Ovary (tissue), 7 donors: ENCODE measurements at regions not wholly inside any gene's neighbourhood (a gene's known extent, or its start where the extent isn't known, plus 50 kb on each side); places are given as distances from the start of the nearest gene placed in this dataset.

Source experiments
- DNase-seq, 5 donors: peaks; one replicate each; pipeline ENCODE4 v3.0.0-alpha.2; 2019 to 2020
- H3K27ac ChIP-seq, 2 donors: fragments of 200-600 bp; one replicate each; pipeline versions ENCODE4 v1.5.1 to v1.8.0; 2019 to 2022
- H3K27me3 ChIP-seq: fragments of 200-600 bp; one replicate; pipeline ENCODE4 v1.8.0; 2022
- H3K36me3 ChIP-seq: fragments of 200-600 bp; sonication (generic); one replicate; pipeline ENCODE4 v1.5.1; 2019
- H3K4me1 ChIP-seq: one replicate; pipeline ENCODE4 v1.8.1; 2013; ENCODE audit warnings: mild to moderate bottlenecking, moderate library complexity; ENCODE audit not compliant: insufficient read depth
- H3K4me3 ChIP-seq: fragments of 200-600 bp; sonication (generic); one replicate; pipeline ENCODE4 v1.5.1; 2017
- H3K9me3 ChIP-seq, 2 donors: fragments of 200-600 bp in 1 of 2; sonication (generic) in 1 of 2; one replicate each; pipeline versions ENCODE4 v1.5.1 to v1.8.1; 2013 to 2019; ENCODE audit warnings: mild to moderate bottlenecking in 1 of 2, moderate library complexity in 1 of 2
- EP300 ChIP-seq: sonication (generic); formaldehyde crosslinking; IDR thresholded peaks from one replicate; pipeline ENCODE4 v1.6.1; 2017; ENCODE audit warnings: antibody characterized with exemption
- POLR2A ChIP-seq: fragments of 450-650 bp; IDR thresholded peaks from one replicate; pipeline ENCODE4 v1.6.1; 2017; ENCODE audit warnings: antibody characterized with exemption, mild to moderate bottlenecking, moderate library complexity
- WGBS, 3 donors: extraction: QIAGEN DNeasy Blood & Tissue Kit in 1 of 3; methylation state at CpG; one replicate each; pipeline versions ENCODE4 v1.1.5 to v1.1.7; 2013 to 2017; 5-methylcytosine and 5-hydroxymethylcytosine counted together
- intact Hi-C, 4 donors: fragments of 100-400 bp; cut with DNase I; formaldehyde crosslinking; loops; one replicate each; pipeline versions ENCODE4 v1.11.0 to v1.15.1; 2022 to 2023
- TF ChIP-seq, protein P1 (sequence below), 3 donors: fragments of 450-650 bp in 2 of 3; fragments of 200-600 bp in 1 of 3; IDR thresholded peaks; one replicate each; pipeline versions ENCODE4 v1.5.1 to v1.8.0; 2016 to 2022; ENCODE audit warnings: antibody characterized with exemption in 3 of 3, mild to moderate bottlenecking in 1 of 3
- donor health status: DM: no; HTN: no; CAD: no; lungs with moderate emphysema.
- donor health status: DM: no; HTN: no; CAD: no.
- donor health status: Bipolar disorder and iron deficiency.
- donor health status: DM: no; HTN: no; CAD: no.
- donor health status: DM: yes; HTN: yes; CAD: no.

DNA sequence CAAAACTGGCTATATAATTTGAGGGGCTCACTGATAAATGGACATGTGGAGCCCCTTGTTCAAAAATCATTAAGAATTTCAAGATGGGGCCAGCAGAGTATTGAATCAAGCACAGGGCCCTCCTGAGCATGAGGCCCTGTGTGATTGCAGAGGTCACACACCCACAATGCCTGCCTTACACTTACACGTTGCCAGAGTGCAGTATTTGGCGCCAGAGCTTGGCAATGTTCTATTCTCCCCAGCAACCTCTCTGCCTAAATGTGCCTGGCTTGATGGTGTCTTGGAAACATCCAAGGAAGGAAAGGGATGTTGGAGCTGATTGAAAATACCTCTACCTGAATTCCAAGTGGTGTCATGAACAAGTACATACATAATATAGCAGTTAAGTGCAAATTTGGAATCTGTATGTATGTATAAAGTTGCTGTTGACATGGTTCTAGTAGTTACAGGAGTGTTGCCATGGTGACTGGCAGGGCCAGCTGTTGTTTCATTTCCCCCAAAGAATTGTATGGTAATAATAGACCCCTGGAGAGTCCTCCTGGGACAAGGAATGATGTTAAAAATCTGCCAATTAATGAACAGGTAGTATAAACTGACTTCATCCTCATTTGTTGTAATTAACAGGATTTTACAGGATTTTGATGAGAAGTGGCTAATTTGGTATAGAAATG, 205.7 kb upstream of the NAV2 start:
- intact Hi-C loops: no loop called here
- no peak for DNase-seq
- no peak overlapping the region for H3K27ac ChIP-seq
- H3K27me3 ChIP-seq: no peaks in the 10 kb centered on the region
- whole genome bisulfite sequencing, 3 donors: 64 to 68% (median 67%) methylated on average over 2 of the region's 2 CpGs
- H3K9me3 ChIP-seq: no peaks in the 10 kb centered on the region
- no peak overlapping the region for H3K4me3 ChIP-seq
- TF ChIP-seq EP300: no peak
- TF ChIP-seq POLR2A: no peak
- TF ChIP-seq, protein P1, sequence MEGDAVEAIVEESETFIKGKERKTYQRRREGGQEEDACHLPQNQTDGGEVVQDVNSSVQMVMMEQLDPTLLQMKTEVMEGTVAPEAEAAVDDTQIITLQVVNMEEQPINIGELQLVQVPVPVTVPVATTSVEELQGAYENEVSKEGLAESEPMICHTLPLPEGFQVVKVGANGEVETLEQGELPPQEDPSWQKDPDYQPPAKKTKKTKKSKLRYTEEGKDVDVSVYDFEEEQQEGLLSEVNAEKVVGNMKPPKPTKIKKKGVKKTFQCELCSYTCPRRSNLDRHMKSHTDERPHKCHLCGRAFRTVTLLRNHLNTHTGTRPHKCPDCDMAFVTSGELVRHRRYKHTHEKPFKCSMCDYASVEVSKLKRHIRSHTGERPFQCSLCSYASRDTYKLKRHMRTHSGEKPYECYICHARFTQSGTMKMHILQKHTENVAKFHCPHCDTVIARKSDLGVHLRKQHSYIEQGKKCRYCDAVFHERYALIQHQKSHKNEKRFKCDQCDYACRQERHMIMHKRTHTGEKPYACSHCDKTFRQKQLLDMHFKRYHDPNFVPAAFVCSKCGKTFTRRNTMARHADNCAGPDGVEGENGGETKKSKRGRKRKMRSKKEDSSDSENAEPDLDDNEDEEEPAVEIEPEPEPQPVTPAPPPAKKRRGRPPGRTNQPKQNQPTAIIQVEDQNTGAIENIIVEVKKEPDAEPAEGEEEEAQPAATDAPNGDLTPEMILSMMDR (IDR thresholded peaks at IDR 0.05): no peak
- H3K36me3 ChIP-seq: no peaks in the 10 kb centered on the region
- peaks cover 3% of the 10 kb centered on the region for H3K4me1 ChIP-seq

DNA sequence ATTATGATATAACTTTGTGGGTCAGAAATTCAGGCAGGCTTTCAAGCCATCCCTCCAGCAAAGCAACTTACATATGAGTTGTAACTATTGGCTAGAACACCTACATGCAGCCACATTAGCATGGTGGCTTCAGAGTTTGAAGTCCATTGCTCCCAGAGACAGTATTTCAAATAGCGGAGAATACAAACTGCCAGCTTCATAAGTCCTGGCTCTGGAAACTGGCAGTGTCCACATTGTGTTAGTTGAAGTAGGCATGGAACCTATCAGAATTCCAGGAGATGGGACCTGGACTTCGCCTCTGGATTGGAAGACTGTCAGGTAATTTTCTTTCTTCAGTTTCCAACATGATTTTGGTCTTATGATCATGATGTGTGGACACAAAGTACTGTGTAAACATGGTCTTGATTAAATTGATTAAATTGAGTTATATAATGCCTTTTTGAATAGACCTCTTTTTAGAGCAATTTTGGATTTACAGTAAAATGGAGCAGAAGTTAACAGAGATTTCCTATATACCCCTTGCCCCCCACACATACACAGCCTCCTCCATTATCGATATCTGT, 209.9 kb upstream of the NAV2 start:
- DNase-seq: no peak
- no peaks in the 10 kb centered on the region for H3K9me3 ChIP-seq
- H3K27me3 ChIP-seq: no peaks in the 10 kb centered on the region
- H3K36me3 ChIP-seq: no peaks in the 10 kb centered on the region
- no peaks in the 10 kb centered on the region for H3K4me1 ChIP-seq
- H3K27ac ChIP-seq: no peak overlapping the region
- WGBS, 3 donors: 87 to 92% (median 88%) methylated on average over 3 of the region's 3 CpGs
- H3K4me3 ChIP-seq: no peak overlapping the region
- intact Hi-C loops: no loop called here
- TF ChIP-seq EP300 (no peak), POLR2A (no peak)
- TF ChIP-seq, protein P1 (IDR thresholded peaks at IDR 0.05): no peak

DNA sequence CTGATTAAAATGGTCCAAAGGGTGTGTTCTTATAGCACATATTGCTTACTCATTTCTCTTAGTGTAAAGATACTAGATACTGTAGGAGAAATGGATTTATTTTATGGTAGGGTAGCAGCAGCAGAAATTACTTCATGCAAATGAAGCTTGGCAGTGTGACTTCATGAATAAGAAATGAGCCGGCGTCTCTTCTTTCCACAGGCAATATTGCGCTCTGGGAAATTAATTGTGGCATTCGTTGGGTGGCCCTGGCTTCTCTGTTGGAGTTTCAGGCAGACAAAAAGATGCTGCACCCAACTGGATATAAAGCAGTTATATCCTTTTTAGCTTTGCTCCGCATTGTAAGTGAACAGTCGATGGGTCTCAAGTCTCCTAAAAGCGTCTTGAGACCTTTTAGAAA, 211.0 kb upstream of the NAV2 start:
- TF ChIP-seq, protein P1 (IDR thresholded peaks at IDR 0.05): no peak
- no peak for TF ChIP-seq POLR2A
- no peak overlapping the region for H3K4me3 ChIP-seq
- no peaks in the 10 kb centered on the region for H3K27me3 ChIP-seq
- DNase-seq: no peak
- intact Hi-C loops: no loop called here
- WGBS, 3 donors: 73 to 94% (median 84%) methylated on average over 7 of the region's 7 CpGs
- no peaks in the 10 kb centered on the region for H3K36me3 ChIP-seq
- no peaks in the 10 kb centered on the region for H3K4me1 ChIP-seq
- H3K9me3 ChIP-seq: no peaks in the 10 kb centered on the region
- H3K27ac ChIP-seq: no peak overlapping the region

DNA sequence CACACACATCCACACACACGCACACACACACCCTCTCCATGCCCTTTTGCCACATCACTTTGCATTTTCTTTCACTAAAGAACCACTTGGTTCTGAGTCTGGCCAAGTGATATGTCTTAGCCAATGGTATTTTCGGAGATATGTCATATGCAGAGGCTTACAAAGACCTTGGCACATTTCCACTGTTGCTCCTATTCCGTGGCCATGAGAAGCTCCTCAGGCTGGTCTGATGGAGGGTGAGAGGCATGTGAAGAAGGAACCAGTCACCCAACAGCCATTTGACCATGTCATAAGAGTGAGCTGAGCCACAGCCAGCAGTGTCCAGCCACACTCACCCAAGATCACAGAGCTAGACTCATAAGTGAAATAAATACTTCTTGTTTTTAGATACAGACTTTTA, 212.6 kb upstream of the NAV2 start:
- intact Hi-C loops: no loop called here
- H3K9me3 ChIP-seq: no peaks in the 10 kb centered on the region
- H3K27ac ChIP-seq: no peak overlapping the region
- TF ChIP-seq EP300 (no peak), POLR2A (no peak)
- TF ChIP-seq, protein P1 (IDR thresholded peaks at IDR 0.05): no peak
- H3K27me3 ChIP-seq: no peaks in the 10 kb centered on the region
- DNase-seq: no peak
- H3K4me1 ChIP-seq: no peaks in the 10 kb centered on the region
- H3K36me3 ChIP-seq: no peaks in the 10 kb centered on the region
- H3K4me3 ChIP-seq: no peak overlapping the region
- 42 to 55% (median 49%) methylated on average over 3 of the region's 3 CpGs for WGBS, 3 donors
